ENCODE measurements at regions not wholly inside any gene's neighbourhood (a gene's known extent, or its start where the extent isn't known, plus 50 kb on each side); places are given as distances from the start of the nearest gene placed in this dataset.

DNA sequence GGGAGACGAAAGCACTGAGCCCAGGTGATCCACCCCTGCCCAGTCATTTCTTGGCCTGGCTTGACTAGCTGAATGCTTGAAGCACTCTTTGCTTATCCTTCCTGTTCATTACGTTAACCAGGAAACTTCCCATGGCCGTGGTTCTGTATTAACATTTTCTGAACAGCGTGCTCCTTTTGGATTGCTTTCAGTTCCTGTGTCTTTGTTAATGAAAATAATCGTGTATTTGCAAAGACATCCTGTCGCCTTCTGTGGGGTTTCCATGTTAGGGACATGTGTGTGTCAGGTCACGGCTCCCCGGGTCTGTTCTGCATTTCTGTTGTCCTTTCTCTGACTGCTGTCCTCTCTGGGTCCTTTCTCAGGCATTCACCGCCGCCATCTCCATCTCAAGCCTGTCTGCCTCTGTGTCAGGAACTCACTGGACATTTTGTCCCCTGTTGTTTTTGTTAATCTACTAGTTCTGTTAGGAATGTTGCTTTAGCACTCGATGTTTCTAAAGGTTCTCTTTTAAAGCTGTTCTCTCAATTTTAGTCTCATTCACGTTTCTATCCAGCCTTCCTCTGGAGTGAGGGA lies 434.1 kb upstream of the HS6ST1 start:
- no peak for DNase-seq

DNA sequence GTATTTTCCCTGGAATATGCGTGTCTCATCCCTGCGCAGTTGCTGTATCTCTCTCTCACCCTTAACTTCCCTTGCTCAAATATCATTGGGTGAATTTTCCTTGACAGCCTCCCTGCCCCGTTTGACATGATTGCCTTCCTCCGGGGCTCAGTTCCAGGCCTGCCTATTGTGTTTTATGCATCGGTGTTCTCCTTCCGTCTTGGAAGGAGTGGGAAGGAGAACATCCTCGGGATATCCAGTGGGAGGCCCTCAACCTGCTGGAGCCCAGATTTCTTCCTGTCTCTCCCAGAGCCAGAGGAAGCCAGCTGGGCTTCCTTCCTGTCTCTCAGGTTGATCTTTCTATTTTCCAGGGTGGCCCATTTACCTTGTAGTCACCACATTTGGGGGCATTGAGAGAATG lies 434.7 kb upstream of the HS6ST1 start:
- no peak for DNase-seq

DNA sequence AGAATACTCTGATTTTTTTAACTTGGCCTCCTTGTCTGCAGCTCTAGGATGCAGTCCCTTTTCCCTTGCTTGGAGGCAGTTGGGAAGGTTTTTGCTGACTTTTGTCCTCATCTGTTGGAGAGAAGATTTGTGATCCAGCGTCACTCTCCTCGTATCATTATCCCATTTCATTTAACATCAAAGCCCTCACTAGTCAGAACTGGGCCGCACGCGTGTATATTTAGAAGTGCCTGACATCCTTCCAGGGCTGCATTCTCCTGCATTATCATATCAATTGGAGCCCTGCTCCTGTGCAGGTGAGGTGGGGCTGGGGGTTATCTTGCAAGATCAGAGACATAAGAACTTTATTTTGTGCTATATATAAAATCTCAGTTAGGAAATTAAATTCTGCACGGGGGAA lies 435.1 kb upstream of the HS6ST1 start:
- no peak for DNase-seq

DNA sequence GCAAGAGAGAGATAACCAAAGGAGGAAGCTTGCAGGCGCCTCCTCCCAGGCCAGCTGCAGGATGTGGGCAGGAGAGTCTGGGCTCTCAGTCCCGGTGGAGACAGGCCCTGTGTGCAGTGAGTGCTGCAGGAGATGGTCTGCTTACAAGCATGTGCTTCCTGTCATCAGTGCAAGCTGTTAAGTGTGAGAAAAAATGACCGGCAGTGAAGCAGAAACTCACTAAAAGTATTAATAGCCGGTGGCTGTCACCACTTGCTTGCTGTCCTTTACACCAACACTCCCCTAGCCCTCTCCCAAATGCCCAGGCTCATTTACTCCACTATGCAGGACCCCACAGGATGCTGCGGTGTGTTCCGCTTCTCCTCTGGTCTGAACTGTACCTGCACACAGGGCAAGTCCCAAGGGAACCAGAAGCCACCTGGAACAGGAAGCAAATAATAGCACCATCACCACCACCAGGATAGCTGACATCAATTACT lies 435.6 kb upstream of the HS6ST1 start:
- DNase-seq: no peak

DNA sequence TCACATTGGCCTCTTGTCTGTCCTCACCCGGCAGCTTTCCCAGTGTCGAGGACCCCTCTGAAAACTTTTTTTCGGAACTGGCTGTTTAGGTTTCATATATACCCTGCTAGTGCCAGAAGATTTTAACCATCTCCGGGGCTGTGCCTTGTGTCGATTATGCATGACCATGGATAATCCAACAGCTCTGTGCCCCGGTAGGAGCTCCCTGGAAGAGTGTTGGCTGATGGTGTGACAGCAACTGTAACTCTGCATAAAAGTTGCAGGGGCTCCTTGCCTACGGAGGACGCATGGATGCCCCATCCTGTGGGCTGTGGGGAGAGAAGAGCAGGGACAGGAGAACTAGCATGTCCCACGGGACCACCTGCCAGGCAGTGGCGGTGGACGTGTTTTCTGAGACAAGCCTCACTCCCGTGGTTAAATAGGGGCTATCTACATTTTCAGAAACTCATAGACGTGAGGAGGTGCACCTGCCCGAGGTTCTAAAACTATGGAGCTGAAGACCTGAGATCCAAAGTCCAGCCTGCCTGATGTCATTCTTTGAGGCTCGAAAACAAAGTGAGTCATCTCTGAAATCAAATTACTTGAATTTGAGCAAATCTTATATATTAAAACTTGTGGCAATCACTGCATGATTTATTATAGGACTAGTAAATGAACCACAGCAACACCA lies 437.2 kb upstream of the HS6ST1 start:
- no peak for DNase-seq

DNA sequence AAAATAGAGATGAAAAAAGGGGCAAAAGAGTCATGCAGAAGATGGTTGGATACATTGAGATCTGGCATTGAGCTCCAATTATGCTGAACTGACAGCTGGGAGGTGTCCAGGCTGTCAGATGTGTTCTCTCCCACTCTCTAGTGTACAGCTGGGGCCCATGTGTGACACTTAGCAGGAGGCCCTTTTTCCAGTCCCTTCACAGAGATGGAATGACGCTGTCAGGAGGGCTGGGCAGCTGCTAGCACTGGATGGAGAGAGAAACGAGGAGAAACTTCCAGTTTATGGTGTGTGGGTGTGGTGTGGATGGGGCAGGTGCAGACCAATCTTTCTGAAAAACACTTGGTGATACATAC lies 437.7 kb upstream of the HS6ST1 start:
- DNase-seq: peak; percentile 63

DNA sequence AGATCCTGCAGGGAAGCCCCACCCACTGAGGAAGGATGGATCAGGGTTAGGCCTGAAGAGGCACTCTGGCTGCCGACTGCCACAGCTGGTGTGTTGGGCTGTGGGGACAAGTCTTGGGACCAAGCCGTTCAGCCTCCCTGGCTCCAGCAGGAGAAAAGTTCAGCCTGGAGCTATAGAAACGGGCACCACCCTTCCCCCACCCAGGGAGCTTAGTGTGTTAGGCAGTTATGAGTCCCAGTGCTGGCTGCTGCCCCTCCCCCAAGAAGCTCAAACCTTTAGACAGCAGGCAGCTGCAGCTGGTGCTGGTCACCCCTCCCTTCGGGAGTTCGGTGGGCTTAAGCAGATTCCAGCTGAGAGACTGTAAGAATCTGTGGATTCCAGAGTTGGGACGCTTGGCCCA lies 447.1 kb upstream of the HS6ST1 start:
- no peak for DNase-seq

DNA sequence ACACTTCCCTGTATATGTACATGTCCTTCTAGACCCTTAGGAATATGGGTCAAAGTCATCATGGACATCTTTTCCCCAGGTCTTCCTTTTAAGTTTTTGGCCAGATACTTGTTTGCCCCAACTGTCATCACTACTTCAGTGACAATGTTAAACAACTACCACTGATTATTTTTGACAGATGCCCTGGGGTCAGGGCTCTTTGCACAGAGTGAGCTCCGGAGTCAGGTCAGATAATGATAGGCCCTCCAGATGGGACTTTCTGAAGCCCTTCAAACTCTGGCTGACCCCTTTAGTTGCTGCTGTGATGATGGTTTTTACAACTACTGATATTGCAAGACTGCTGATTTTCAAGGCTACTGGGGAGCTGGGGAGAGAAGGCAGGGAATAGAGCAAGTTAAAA lies 449.4 kb upstream of the HS6ST1 start:
- DNase-seq: no peak

DNA sequence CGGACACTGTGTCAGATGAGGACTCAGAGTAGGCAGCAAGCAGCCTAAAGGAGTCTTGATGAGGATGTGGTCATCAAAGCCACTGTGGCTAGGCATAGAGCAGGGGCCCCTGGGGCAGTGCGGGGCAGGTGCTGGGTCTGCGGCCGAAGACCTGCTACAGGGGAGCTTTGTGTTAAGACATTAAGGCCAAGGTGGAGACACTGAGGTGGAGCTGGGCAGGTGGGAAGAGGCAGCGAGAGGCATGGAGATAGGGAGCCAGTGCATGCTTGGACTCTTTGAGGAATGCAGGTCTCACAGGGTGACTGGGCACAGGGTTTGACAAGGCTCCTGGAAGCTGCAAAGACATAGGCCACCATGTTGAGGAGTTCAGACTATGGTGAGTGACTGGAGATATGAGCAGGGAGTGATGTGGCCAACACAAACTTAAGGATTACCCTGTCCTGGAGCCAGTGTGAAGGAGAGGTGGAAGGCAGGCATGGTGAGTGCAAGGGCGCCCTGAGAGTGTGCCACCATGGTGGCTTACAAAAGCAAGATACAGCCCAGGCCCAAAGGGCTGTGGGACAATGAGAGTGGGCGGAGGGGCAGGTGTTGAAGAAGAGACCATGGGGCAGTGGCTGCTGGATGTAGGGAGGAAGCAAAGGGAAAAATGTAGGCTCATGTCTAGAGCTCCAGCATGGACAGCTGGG lies 450.9 kb upstream of the HS6ST1 start:
- no peak for DNase-seq

DNA sequence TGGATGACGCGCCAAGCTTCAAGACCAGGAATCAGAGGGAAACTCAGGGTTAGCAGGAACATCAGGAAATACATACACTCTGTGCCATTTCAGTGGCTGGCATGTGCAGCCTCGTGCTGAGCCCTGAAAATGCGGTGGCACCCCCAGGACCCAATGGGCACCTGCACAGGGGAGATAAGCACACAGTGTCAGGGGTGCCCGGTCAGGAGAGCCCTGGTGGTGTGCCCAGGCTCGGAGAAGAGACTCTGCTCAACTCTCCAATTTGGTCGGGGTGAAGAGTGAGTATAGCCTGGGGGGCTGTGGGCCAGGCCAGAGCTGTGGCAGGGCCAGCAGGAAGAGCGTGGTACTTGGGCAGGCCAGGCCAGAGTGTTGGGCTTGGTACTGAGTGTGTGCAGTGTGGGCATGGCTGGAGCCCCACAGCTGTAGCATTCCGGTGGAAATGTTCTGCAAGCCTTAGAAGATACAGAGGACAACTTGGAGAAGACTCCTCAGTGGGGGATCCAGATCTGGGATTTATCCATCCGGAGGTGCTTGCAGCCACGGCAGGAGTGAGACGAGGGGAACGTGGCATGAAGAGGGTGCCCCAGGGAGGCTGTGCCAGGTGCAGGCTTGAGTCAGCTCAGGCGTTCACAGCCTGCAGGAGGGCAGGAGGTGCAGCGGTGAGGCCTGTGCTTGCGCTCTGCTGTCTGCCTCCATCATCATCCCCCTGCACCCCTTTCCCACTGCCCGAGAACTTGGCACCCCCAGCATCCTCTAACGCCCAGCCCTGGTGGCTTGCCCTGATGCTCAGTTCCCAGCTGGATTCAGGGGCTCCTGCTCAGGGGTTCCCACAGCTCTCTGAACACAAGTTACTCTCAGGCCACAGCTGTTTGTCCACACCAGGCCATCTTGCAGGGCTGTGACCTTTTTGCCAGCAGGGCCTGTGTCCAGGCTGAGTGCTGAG lies 451.7 kb upstream of the HS6ST1 start:
- DNase-seq: no peak

DNA sequence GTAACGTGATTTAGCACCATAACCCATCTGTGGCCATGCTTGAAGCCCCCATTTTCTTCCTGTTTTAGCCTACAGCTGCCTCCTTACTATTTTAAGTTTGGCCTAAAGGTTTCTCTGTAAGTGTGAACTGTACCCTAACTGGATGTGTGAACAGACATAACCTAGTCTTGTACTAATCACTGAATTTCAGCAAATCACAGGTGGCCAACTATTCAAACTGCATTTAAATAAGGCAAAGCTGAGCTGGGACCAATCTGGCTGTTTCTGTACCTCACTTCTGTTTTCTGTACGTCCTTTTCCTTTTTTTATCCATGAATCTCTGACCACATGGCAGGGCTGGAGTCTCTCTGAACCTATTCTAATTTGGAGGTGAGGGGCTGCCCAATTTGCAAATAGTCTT lies 452.7 kb upstream of the HS6ST1 start:
- no peak for DNase-seq

DNA sequence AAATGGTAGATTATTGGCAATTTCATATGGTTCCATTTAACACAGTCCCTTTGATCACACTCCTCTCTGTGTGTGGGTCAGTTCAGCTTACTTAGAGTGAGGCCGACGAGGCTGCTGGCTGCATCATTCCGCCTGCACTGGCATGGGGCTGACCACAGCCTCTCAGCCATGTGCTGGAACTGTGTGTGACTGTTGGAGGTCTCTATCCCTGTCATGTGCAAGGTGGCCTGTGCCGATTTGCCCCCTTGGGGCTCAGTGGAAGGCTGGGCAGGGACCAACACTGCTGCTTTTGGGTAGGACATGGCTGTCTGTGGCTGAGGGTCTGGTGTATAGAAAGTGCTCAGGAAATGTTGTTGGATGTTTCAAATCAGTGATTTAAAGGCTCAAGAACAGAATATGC lies 454.0 kb upstream of the HS6ST1 start:
- no peak for DNase-seq

DNA sequence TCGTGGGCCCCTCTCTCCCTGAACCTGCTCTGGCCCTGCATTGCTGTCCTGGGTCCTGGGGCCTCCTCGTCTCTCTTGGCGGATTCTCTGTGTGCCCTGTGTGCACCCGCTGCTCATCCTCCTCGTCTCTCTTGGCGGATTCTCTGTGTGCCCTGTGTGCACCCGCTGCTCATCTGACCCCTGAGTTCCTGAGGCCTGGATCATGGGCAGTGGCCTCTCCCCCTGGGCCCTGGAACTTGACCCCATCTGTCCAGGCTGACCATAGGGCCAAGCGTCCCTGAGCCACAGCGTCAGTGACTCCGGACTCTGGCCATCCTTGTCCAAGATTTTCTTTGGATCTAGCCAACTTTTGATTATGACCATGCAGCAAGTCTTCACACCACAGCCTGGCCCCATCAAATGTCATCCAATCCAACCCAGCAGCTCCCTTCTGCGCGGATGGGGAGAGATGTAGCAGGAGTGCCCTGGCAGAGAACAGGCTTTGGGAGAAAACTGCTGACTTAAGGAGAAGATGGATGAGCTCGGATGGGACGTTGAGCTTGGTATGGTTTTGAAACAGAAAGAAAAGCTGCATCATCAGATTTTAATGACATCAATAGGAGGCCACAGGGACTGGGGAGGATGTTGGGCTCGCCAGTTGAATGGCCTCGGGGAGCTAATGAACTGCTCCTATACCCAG lies 455.1 kb upstream of the HS6ST1 start:
- DNase-seq: no peak

DNA sequence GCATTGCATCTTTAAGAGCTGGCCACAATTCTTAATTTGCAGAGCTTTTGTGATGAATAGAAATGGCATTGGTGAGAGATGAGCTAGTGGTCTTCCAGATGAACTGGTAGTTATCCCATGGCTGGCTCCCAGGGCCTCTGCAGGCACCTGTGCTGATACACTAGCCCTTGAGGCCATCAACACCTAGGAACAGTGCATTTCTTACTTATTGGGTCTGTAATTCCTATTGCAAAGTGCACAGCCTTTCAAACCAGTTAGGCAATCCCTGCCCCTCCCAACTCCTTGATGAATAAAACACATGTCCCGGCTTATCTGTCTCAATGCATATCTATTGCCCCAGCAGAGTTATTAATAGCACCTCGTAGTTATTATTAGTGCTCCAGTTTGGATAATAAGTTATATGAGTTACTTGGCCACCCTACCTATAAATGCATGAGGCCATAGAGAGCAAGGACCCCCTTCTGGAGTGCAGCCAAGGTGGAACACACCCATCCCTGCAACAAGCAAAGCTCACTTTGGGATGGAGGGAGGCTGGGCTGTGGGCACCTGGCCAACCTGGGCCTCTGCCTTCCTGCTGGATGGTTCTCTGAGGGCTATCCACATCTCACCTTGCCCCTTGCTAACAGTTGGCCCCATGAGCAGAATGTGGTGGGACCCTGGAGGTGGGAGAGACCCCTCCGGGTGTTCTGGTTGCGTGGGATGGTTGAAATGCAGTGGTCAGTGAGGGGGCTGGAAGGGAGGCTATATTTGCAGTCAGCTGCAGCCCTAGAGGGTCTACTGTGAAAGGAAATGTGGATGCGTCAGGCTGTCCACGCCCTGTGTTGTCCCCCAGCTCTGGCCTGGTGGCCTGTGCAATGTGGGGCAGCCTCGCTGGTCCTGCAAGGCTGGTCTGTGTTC lies 455.9 kb upstream of the HS6ST1 start:
- no peak for DNase-seq

DNA sequence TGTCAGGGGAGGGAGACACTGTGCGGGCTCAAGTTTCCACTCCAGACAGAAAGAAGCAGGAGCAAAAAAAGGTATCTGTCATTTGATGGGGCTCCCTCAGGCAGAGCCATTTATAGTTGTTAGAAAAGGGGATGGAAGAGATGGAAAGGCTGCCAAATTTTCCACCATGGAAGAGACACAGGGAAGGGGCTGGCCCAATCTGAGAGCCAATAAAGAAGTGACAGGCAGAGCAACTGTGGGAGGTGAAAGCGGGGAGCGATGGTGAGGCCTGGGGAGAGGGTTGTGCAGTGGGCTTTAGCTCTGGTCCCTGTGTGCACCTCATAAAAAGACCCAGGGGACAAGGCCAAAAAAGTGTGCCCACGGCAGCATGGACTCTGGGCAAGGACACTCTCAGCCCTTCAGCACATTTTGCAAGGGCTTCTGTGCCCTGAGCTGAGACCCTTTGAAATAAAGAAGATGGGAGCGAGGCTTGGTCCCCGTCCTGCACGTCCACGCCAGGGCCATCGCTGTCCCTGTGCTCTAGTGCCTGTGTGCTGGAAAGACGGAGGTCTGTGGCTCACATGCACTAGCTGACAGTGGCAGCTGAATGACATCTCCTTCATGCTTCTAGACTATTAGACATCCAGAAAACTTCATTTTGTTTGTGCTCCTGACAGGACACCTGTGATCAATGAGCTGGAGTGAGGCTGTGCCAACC lies 456.7 kb upstream of the HS6ST1 start:
- DNase-seq: no peak

DNA sequence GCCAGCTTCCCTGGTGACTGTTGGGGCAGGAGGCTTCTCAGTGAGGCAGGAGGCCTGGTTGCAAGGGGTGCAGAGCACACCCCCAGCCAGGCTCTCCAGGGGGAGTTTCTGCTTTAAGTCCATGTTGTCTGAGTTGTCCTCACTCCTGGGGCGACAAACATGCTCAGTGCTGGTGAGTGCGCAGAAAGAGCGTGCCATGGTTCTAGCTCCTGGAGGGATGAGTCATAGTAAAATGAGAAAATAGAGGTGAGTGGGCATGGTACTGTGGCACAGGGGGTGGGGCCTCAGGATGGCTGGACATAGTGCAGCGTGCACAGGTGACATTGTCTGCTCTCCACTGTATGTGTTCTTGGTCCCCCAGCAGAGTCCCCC lies 457.2 kb upstream of the HS6ST1 start:
- no peak for DNase-seq

DNA sequence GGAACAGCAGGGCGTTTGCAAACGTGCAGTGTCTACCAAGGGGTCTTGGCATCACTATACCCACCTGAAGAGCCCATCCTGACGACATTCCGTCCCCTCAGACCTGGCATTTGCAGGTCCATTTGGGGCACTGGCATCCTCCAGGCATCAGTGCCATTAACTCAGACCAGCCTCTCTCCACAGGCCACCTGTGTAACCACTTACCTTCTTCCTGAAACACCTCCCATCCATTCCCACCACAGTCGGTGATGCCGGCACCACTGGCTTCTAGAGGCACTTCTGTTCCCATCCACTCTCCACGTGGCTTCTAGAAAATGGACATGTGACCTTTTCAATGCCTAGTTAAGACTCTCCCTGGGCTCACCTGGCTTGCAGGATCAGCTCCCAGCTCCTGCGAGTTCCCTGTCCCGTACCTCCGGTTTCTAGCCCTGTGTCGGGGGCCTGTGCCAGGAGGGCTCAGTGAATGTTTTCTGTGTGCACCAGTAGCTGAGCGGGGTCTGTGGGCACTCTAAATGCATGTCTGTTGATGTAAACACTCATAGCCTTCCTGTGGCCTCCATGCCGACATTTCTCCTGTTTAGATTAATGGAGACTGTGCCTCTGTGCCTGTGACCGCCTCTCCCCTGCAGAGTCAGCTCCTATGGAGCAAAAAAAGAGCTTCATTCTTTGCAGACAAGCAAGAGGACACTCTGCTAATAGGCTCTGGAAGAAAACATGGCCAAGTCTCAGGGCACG lies 458.0 kb upstream of the HS6ST1 start:
- DNase-seq: no peak

DNA sequence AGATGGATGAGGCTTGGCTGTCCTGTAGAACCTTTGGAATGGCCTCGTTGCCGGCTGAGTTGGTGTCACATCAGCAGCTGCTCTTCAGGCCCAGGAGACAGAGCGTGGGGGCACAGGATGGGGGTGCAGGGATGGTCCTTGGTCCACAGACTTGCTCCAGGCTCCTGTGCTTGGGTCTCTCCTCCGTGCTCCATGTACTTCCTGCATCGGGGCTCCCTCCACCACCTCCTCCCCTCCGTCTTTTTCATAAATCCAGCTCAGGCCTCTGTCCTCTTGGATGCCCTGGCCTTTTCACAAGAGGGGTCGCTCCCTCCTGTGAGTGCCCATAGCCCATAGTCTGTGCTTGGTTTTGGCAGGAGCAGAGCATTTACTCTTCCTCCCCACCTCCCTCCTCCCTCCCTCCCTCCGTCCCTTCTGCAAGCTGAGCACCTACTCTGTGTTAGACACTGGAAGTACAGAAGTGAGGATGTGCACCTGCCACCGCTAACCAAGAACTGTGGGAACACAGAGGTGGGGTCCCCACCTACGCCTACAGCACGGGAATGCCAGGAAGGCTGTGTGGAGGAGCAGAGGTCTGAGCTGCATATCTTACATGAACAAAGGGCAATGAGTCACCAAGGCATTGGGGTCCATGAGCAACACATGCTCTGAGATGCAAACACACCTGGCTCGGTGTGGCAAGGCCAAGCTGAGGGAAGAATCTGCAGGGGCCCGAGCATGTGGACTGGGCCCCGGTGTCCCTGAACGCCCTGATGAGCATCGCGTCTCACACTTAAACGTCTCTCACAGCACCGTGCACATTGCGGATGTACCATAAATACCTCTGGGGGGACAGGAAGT lies 458.7 kb upstream of the HS6ST1 start:
- no peak for DNase-seq

DNA sequence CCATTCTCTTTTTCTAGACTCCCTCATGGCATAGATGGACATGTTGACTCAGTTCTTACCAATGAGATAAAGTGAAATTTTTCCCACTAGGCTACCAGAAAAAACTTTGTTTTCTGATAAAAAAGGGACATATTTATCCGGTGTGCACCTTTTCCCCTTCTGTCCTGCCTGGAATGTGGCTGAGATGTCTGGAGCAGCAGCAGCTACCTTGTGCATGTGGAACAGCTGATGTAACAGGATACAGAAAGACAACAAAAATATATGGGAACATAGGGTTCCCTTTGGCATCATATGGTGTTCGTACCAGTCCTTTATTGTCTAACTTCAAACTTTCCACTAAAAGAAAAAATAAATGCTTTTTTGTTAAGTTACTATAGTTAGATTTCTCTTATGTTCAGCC lies 460.2 kb upstream of the HS6ST1 start:
- no peak for DNase-seq

Data from left kidney (tissue), 1 donor.